Thyroid gland (tissue), 4 donors: ENCODE measurements at regions not wholly inside any gene's neighbourhood (a gene's known extent, or its start where the extent isn't known, plus 50 kb on each side); places are given as distances from the start of the nearest gene placed in this dataset.

Experiments
- POLR2A ChIP-seq, 2 donors: fragments of 450-650 bp; IDR thresholded peaks; one replicate each; pipeline ENCODE4 v1.6.1; 2017; ENCODE audit warnings: antibody characterized with exemption in 2 of 2, mild to moderate bottlenecking in 2 of 2, moderate library complexity in 1 of 2
- TF ChIP-seq, protein P1 (sequence below), 6 experiments: fragments of 200-600 bp in 3 of 6; fragments of 450-650 bp in 3 of 6; sonication (generic) in 3 of 6; IDR thresholded peaks; one replicate each; pipeline ENCODE4 v1.5.1; 2016 to 2019; ENCODE audit warnings: antibody characterized with exemption in 6 of 6, mild to moderate bottlenecking in 2 of 6, inconsistent platforms in 1 of 6, moderate library complexity in 1 of 6

- TF ChIP-seq, protein P1, sequence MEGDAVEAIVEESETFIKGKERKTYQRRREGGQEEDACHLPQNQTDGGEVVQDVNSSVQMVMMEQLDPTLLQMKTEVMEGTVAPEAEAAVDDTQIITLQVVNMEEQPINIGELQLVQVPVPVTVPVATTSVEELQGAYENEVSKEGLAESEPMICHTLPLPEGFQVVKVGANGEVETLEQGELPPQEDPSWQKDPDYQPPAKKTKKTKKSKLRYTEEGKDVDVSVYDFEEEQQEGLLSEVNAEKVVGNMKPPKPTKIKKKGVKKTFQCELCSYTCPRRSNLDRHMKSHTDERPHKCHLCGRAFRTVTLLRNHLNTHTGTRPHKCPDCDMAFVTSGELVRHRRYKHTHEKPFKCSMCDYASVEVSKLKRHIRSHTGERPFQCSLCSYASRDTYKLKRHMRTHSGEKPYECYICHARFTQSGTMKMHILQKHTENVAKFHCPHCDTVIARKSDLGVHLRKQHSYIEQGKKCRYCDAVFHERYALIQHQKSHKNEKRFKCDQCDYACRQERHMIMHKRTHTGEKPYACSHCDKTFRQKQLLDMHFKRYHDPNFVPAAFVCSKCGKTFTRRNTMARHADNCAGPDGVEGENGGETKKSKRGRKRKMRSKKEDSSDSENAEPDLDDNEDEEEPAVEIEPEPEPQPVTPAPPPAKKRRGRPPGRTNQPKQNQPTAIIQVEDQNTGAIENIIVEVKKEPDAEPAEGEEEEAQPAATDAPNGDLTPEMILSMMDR (IDR thresholded peaks at IDR 0.05), result no peak
- TF ChIP-seq POLR2A (IDR thresholded peaks at IDR 0.05), result no peak
These were observed 223.4 kb downstream of the NPR3 start for GRCh38 chr5:32934529-32934928.
